NCI-H510A (cell line): ENCODE measurements at regions not wholly inside any gene's neighbourhood (a gene's known extent, or its start where the extent isn't known, plus 50 kb on each side); places are given as distances from the start of the nearest gene placed in this dataset.
"Not testable (repeated sequence)": the region's sequence is repeated elsewhere in the genome, so short reads cannot be mapped to it uniquely, and the experiment has no call there.

ENCODE experiments used
- DNase-seq: peaks from one replicate; lab custom pipeline; 2025; lab: John Stamatoyannopoulos, UW

- no peak for DNase-seq
These were observed 164.8 kb upstream of the NT5E start for GRCh38 chr6:85285114-85285513.

GRCh38 chr6:85283436-85283835 lies 166.4 kb upstream of the NT5E start:
- no peak for DNase-seq

- no peak for DNase-seq
These were observed 171.3 kb upstream of the NT5E start for GRCh38 chr6:85278466-85279035.

- DNase-seq: not testable (repeated sequence)
These were observed 173.9 kb upstream of the NT5E start for GRCh38 chr6:85276026-85276425.

- no peak for DNase-seq
These were observed 174.4 kb upstream of the NT5E start for GRCh38 chr6:85275338-85275985.

GRCh38 chr6:85273870-85274269 lies 176.0 kb upstream of the NT5E start:
- no peak for DNase-seq

GRCh38 chr6:85273046-85273445 lies 176.8 kb upstream of the NT5E start:
- no peak for DNase-seq

GRCh38 chr6:85272592-85272991 lies 177.3 kb upstream of the NT5E start:
- DNase-seq: no peak

- DNase-seq: no peak
These were observed 187.3 kb upstream of the NT5E start for GRCh38 chr6:85262621-85263020.

- DNase-seq: no peak
These were observed 188.6 kb upstream of the NT5E start for GRCh38 chr6:85261271-85261670.

- no peak for DNase-seq
These were observed 194.2 kb upstream of the NT5E start for GRCh38 chr6:85255661-85256060.

- no peak for DNase-seq
These were observed 197.3 kb upstream of the NT5E start for GRCh38 chr6:85252552-85252951.

GRCh38 chr6:85252085-85252484 lies 197.8 kb upstream of the NT5E start:
- no peak for DNase-seq

GRCh38 chr6:85251300-85251699 lies 198.6 kb upstream of the NT5E start:
- DNase-seq: no peak

GRCh38 chr6:85250586-85251220 lies 199.2 kb upstream of the NT5E start:
- DNase-seq: no peak

GRCh38 chr6:85245004-85245403 lies 204.9 kb upstream of the NT5E start:
- DNase-seq: no peak

GRCh38 chr6:85241498-85242052 lies 208.3 kb upstream of the NT5E start:
- DNase-seq: no peak

GRCh38 chr6:85240787-85241385 lies 209.0 kb upstream of the NT5E start:
- DNase-seq: no peak

GRCh38 chr6:85237478-85237877 lies 212.4 kb upstream of the NT5E start:
- no peak for DNase-seq

- no peak for DNase-seq
These were observed 213.2 kb upstream of the NT5E start for GRCh38 chr6:85236636-85237035.

- not testable (repeated sequence) for DNase-seq
These were observed 222.5 kb upstream of the NT5E start for GRCh38 chr6:85227345-85227744.

GRCh38 chr6:85212794-85213193 lies 237.1 kb upstream of the NT5E start:
- not testable (repeated sequence) for DNase-seq

- DNase-seq: no peak
These were observed 254.6 kb upstream of the NT5E start for GRCh38 chr6:85195243-85195642.
